ENCODE measurements at regions not wholly inside any gene's neighbourhood (a gene's known extent, or its start where the extent isn't known, plus 50 kb on each side); places are given as distances from the start of the nearest gene placed in this dataset.

DNA sequence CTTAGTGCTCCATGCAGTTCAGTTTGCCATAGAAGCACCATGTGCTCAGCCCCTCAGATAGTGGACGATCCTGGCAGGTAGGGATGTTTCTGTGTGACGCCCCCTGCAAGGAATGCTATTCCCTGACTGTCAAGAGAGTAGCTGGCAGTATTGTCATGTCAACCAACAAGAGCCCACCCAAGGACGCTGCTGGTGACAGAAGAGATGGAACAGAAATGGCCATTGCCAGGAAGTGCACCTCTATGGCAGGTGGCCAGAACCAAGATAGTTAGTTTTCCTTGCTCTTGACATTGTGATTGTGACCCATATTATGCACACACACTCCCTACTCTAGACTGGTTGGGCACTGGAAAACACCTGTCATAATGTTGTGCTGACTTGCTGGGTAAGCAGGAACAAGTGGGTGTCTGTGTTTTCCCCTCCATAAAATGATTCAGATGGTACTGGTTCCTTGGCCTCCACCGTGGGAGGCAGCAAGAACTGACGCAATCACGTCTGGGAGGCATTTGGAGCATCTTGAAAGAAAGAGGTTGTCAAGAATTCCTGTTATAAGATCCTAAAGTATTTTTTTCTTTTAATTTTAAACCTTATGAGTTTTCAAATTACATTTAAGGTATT is 507.9 kb downstream of the MID1IP1 start:
- Histone ChIP-seq H3K4me1 (ENCODE audit: control insufficient read depth in 1 of 2, insufficient read depth in 2 of 2, low read length in 2 of 2) (peaks cover 7 to 10% of the 10 kb centered on the region in 2 experiments), H3K4me2 (ENCODE audit: low read length) (no peak overlapping the region), H3K27ac (ENCODE audit: low read depth, low read length) (no peak overlapping the region), H2AFZ (ENCODE audit: low read depth, low read length, poor library complexity, severe bottlenecking) (no peak overlapping the region), H3K9me2 (ENCODE audit: insufficient read depth) (no peaks in the 10 kb centered on the region), H3K4me3 (replicated peaks in 1 of 2; ENCODE audit: low read depth in 1 of 2, low read length in 2 of 2) (no peak overlapping the region), H3K9me3 (ENCODE audit: control insufficient read depth in 1 of 2, insufficient read depth in 1 of 2, low read depth in 1 of 2, low read length in 2 of 2) (no peaks in the 10 kb centered on the region), H3K79me2 (ENCODE audit: insufficient read depth, low read length) (no peaks in the 10 kb centered on the region), H4K20me1 (ENCODE audit: insufficient read depth) (no peaks in the 10 kb centered on the region), H3K27me3 (ENCODE audit: insufficient read depth, low read length) (no peaks in the 10 kb centered on the region), H3K9ac (ENCODE audit: low read length) (no peak overlapping the region), H3K36me3 (ENCODE audit: control insufficient read depth in 1 of 2, insufficient read depth in 2 of 2, low read length in 2 of 2) (no peaks in the 10 kb centered on the region)
- CTCF ChIA-PET = no interaction called here
- no TSS peak for BruUV-seq (replicated peaks)
- RAD21 ChIA-PET (ENCODE audit: low non-redundant PET in 1 of 2, low total read pairs in 2 of 2, uncharacterized antibody in 2 of 2, unreplicated experiment in 2 of 2) = no interaction called here
- ATAC-seq (no peak), DNase-seq (ENCODE audit: low read depth, low spot score) (no peak)
- POLR2A ChIA-PET = no interaction called here
- TF ChIP-seq EGR1 (IDR thresholded peaks at IDR 0.05; ENCODE audit: low read depth) (no peak), ELF1 (IDR thresholded peaks at IDR 0.05; ENCODE audit: borderline replicate concordance, low read depth) (no peak), YY1 (IDR thresholded peaks at IDR 0.05; ENCODE audit: extremely low read depth, insufficient replicate concordance, low read depth, low read length) (no peak), POLR2A (IDR thresholded peaks at IDR 0.05; ENCODE audit: borderline replicate concordance, extremely low read depth, insufficient read depth, insufficient read length) (no peak), ZFX (IDR thresholded peaks at IDR 0.05) (no peak), SRF (IDR thresholded peaks at IDR 0.05; ENCODE audit: low read depth) (no peak), JUND (IDR thresholded peaks at IDR 0.05) (no peak), SP1 (IDR thresholded peaks at IDR 0.05; ENCODE audit: low read depth) (no peak), CBX3 (IDR thresholded peaks at IDR 0.05; ENCODE audit: low read depth) (no peak), RAD21 (IDR thresholded peaks at IDR 0.05; ENCODE audit: low read depth) (no peak), FOSL1 (IDR thresholded peaks at IDR 0.05; ENCODE audit: low read depth) (no peak), CEBPB (IDR thresholded peaks at IDR 0.05; ENCODE audit: low read depth) (no peak), EZH2phosphoT487 (IDR thresholded peaks at IDR 0.05; ENCODE audit: borderline replicate concordance) (no peak), EZH2 (IDR thresholded peaks at IDR 0.05) (no peak), POLR2AphosphoS5 (IDR thresholded peaks at IDR 0.05; ENCODE audit: low read depth, low read length) (no peak)
- TF ChIP-seq, protein P1, sequence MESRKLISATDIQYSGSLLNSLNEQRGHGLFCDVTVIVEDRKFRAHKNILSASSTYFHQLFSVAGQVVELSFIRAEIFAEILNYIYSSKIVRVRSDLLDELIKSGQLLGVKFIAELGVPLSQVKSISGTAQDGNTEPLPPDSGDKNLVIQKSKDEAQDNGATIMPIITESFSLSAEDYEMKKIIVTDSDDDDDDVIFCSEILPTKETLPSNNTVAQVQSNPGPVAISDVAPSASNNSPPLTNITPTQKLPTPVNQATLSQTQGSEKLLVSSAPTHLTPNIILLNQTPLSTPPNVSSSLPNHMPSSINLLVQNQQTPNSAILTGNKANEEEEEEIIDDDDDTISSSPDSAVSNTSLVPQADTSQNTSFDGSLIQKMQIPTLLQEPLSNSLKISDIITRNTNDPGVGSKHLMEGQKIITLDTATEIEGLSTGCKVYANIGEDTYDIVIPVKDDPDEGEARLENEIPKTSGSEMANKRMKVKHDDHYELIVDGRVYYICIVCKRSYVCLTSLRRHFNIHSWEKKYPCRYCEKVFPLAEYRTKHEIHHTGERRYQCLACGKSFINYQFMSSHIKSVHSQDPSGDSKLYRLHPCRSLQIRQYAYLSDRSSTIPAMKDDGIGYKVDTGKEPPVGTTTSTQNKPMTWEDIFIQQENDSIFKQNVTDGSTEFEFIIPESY (IDR thresholded peaks at IDR 0.05; ENCODE audit: extremely low read depth, insufficient replicate concordance, low read length) = no peak
- TF ChIP-seq, protein P2, sequence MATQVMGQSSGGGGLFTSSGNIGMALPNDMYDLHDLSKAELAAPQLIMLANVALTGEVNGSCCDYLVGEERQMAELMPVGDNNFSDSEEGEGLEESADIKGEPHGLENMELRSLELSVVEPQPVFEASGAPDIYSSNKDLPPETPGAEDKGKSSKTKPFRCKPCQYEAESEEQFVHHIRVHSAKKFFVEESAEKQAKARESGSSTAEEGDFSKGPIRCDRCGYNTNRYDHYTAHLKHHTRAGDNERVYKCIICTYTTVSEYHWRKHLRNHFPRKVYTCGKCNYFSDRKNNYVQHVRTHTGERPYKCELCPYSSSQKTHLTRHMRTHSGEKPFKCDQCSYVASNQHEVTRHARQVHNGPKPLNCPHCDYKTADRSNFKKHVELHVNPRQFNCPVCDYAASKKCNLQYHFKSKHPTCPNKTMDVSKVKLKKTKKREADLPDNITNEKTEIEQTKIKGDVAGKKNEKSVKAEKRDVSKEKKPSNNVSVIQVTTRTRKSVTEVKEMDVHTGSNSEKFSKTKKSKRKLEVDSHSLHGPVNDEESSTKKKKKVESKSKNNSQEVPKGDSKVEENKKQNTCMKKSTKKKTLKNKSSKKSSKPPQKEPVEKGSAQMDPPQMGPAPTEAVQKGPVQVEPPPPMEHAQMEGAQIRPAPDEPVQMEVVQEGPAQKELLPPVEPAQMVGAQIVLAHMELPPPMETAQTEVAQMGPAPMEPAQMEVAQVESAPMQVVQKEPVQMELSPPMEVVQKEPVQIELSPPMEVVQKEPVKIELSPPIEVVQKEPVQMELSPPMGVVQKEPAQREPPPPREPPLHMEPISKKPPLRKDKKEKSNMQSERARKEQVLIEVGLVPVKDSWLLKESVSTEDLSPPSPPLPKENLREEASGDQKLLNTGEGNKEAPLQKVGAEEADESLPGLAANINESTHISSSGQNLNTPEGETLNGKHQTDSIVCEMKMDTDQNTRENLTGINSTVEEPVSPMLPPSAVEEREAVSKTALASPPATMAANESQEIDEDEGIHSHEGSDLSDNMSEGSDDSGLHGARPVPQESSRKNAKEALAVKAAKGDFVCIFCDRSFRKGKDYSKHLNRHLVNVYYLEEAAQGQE (IDR thresholded peaks at IDR 0.05; ENCODE audit: low read depth) = no peak
- TF ChIP-seq, protein P3, sequence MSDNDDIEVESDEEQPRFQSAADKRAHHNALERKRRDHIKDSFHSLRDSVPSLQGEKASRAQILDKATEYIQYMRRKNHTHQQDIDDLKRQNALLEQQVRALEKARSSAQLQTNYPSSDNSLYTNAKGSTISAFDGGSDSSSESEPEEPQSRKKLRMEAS (IDR thresholded peaks at IDR 0.05) = no peak
- TF ChIP-seq, protein P4, sequence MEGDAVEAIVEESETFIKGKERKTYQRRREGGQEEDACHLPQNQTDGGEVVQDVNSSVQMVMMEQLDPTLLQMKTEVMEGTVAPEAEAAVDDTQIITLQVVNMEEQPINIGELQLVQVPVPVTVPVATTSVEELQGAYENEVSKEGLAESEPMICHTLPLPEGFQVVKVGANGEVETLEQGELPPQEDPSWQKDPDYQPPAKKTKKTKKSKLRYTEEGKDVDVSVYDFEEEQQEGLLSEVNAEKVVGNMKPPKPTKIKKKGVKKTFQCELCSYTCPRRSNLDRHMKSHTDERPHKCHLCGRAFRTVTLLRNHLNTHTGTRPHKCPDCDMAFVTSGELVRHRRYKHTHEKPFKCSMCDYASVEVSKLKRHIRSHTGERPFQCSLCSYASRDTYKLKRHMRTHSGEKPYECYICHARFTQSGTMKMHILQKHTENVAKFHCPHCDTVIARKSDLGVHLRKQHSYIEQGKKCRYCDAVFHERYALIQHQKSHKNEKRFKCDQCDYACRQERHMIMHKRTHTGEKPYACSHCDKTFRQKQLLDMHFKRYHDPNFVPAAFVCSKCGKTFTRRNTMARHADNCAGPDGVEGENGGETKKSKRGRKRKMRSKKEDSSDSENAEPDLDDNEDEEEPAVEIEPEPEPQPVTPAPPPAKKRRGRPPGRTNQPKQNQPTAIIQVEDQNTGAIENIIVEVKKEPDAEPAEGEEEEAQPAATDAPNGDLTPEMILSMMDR (IDR thresholded peaks at IDR 0.05 in 2 of 3, conservative IDR thresholded peaks at IDR 0.05 in 1 of 3; ENCODE audit: borderline replicate concordance in 1 of 3, insufficient read depth in 1 of 3, low read depth in 2 of 3, low read length in 2 of 3) = no peak
- intact Hi-C loops (cut with micrococcal nuclease) = no loop called here

All from HCT116 (cell line).